Smooth muscle cell (in vitro differentiated cells): ENCODE measurements at regions not wholly inside any gene's neighbourhood (a gene's known extent, or its start where the extent isn't known, plus 50 kb on each side); places are given as distances from the start of the nearest gene placed in this dataset.

ENCODE experiments used
- DNase-seq: peaks from one replicate; lab custom pipeline; 2025; ENCODE audit not compliant: unreplicated experiment; lab: John Stamatoyannopoulos, UW
- H2AFZ ChIP-seq: fragments of 200-600 bp; sonication (generic); 2 replicates; pipeline ENCODE4 v1.6.0; 2016; ENCODE audit warnings: antibody characterized with exemption, low read depth, mild to moderate bottlenecking
- H3F3A ChIP-seq: fragments of 200-600 bp; sonication (generic); 2 replicates; pipeline ENCODE4 v1.6.0; 2017; ENCODE audit warnings: antibody characterized with exemption, low read depth
- H3K27ac ChIP-seq: fragments of 200-600 bp; sonication (generic); 2 replicates; pipeline ENCODE4 v1.5.1; 2016; ENCODE audit warnings: low read depth, mild to moderate bottlenecking
- H3K27me3 ChIP-seq: fragments of 200-600 bp; sonication (generic); 2 replicates; pipeline ENCODE4 v1.6.1; 2016; ENCODE audit warnings: low read depth, mild to moderate bottlenecking
- H3K36me3 ChIP-seq: fragments of 200-600 bp; sonication (generic); 2 replicates; pipeline ENCODE4 v1.5.1; 2016; ENCODE audit warnings: low read depth
- H3K4me1 ChIP-seq: fragments of 200-600 bp; sonication (generic); 2 replicates; pipeline ENCODE4 v1.5.1; 2016; ENCODE audit warnings: low read depth
- H3K4me2 ChIP-seq: fragments of 200-600 bp; sonication (generic); 2 replicates; pipeline ENCODE4 v1.6.0; 2016; ENCODE audit warnings: mild to moderate bottlenecking
- H3K4me3 ChIP-seq: fragments of 200-600 bp; sonication (generic); 2 replicates; pipeline ENCODE4 v1.5.1; 2016; ENCODE audit warnings: mild to moderate bottlenecking
- H3K79me2 ChIP-seq: fragments of 200-600 bp; sonication (generic); 2 replicates; pipeline ENCODE4 v1.6.0; 2016; ENCODE audit warnings: low read depth, mild to moderate bottlenecking
- H3K9ac ChIP-seq: fragments of 200-600 bp; sonication (generic); 2 replicates; pipeline ENCODE4 v1.6.0; 2016; ENCODE audit warnings: low read depth
- H3K9me3 ChIP-seq: fragments of 200-600 bp; sonication (generic); replicated peaks from 2 replicates; pipeline ENCODE4 v1.5.1; 2016; ENCODE audit warnings: low read depth
- H4K20me1 ChIP-seq: fragments of 200-600 bp; sonication (generic); 2 replicates; pipeline ENCODE4 v1.6.0; 2016; ENCODE audit warnings: low read depth
- WGBS: methylation state at CpG from one replicate; pipeline ENCODE4 v1.1.7; 2016; ENCODE audit warnings: low lambda C conversion rate; 5-methylcytosine and 5-hydroxymethylcytosine counted together
- TF ChIP-seq, protein P1 (sequence below): fragments of 200-600 bp; sonication (generic); IDR thresholded peaks from 2 replicates; pipeline ENCODE4 v1.5.1; 2017; ENCODE audit warnings: borderline replicate concordance, mild to moderate bottlenecking, antibody characterized with exemption; ENCODE audit not compliant: insufficient read depth, poor library complexity, severe bottlenecking

GRCh38 chr2:122315306-122315705 is 559.9 kb downstream of the TSN start:
- Histone ChIP-seq H4K20me1 (no peaks in the 10 kb centered on the region), H3K27me3 (no peaks in the 10 kb centered on the region), H3F3A (no peaks in the 10 kb centered on the region), H3K9me3 (no peaks in the 10 kb centered on the region), H3K79me2 (no peaks in the 10 kb centered on the region), H2AFZ (no peak overlapping the region), H3K4me2 (no peak overlapping the region), H3K9ac (no peak overlapping the region), H3K4me3 (no peak overlapping the region), H3K4me1 (no peaks in the 10 kb centered on the region), H3K27ac (no peak overlapping the region), H3K36me3 (no peaks in the 10 kb centered on the region)
- no peak for DNase-seq
- 82% methylated on average over 5 of the region's 5 CpGs for WGBS
- TF ChIP-seq, protein P1, sequence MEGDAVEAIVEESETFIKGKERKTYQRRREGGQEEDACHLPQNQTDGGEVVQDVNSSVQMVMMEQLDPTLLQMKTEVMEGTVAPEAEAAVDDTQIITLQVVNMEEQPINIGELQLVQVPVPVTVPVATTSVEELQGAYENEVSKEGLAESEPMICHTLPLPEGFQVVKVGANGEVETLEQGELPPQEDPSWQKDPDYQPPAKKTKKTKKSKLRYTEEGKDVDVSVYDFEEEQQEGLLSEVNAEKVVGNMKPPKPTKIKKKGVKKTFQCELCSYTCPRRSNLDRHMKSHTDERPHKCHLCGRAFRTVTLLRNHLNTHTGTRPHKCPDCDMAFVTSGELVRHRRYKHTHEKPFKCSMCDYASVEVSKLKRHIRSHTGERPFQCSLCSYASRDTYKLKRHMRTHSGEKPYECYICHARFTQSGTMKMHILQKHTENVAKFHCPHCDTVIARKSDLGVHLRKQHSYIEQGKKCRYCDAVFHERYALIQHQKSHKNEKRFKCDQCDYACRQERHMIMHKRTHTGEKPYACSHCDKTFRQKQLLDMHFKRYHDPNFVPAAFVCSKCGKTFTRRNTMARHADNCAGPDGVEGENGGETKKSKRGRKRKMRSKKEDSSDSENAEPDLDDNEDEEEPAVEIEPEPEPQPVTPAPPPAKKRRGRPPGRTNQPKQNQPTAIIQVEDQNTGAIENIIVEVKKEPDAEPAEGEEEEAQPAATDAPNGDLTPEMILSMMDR = no peak

- TF ChIP-seq, protein P1 = no peak
- Histone ChIP-seq H2AFZ (no peak overlapping the region), H3K79me2 (no peaks in the 10 kb centered on the region), H3K9ac (no peak overlapping the region), H4K20me1 (no peaks in the 10 kb centered on the region), H3K27me3 (no peaks in the 10 kb centered on the region), H3K4me2 (no peak overlapping the region), H3K4me1 (no peaks in the 10 kb centered on the region), H3K9me3 (no peaks in the 10 kb centered on the region), H3K27ac (no peak overlapping the region), H3F3A (no peaks in the 10 kb centered on the region), H3K36me3 (no peaks in the 10 kb centered on the region), H3K4me3 (no peak overlapping the region)
- no peak for DNase-seq
- 76% methylated on average over 4 of the region's 4 CpGs for WGBS
Measured at GRCh38 chr2:122319539-122320132, 564.2 kb downstream of the TSN start.

GRCh38 chr2:122322815-122323214 is 567.4 kb downstream of the TSN start:
- no peak for DNase-seq
- H3K4me3 ChIP-seq = no peak overlapping the region
- 87% methylated on average over 3 of the region's 3 CpGs for WGBS
- no peaks in the 10 kb centered on the region for H4K20me1 ChIP-seq
- H3K27ac ChIP-seq = no peak overlapping the region
- no peak overlapping the region for H2AFZ ChIP-seq
- TF ChIP-seq, protein P1 = no peak
- H3K4me1 ChIP-seq = no peaks in the 10 kb centered on the region
- H3K79me2 ChIP-seq = no peaks in the 10 kb centered on the region
- H3F3A ChIP-seq = no peaks in the 10 kb centered on the region
- H3K9ac ChIP-seq = no peak overlapping the region
- no peaks in the 10 kb centered on the region for H3K36me3 ChIP-seq
- no peaks in the 10 kb centered on the region for H3K9me3 ChIP-seq
- H3K27me3 ChIP-seq = peaks cover 7% of the 10 kb centered on the region
- no peak overlapping the region for H3K4me2 ChIP-seq

GRCh38 chr2:122323927-122324326 is 568.5 kb downstream of the TSN start:
- Histone ChIP-seq H3K4me2 (no peak overlapping the region), H3K27ac (no peak overlapping the region), H3K27me3 (peaks cover 7% of the 10 kb centered on the region), H3K79me2 (no peaks in the 10 kb centered on the region), H3K9me3 (no peaks in the 10 kb centered on the region), H4K20me1 (no peaks in the 10 kb centered on the region), H3K9ac (no peak overlapping the region), H3K36me3 (no peaks in the 10 kb centered on the region), H3F3A (no peaks in the 10 kb centered on the region), H3K4me1 (no peaks in the 10 kb centered on the region), H2AFZ (no peak overlapping the region), H3K4me3 (no peak overlapping the region)
- DNase-seq = no peak
- WGBS = 88% methylated on average over 6 of the region's 6 CpGs
- TF ChIP-seq, protein P1 = no peak
